SK-N-SH (cell line): ENCODE measurements at regions not wholly inside any gene's neighbourhood (a gene's known extent, or its start where the extent isn't known, plus 50 kb on each side); places are given as distances from the start of the nearest gene placed in this dataset.

ENCODE experiments used
- CTCF ChIP-seq: fragments of 200-600 bp; sonication (generic); IDR thresholded peaks from 2 replicates; pipeline ENCODE4 v1.6.1; 2017; ENCODE audit warnings: antibody characterized with exemption, mild to moderate bottlenecking, moderate library complexity
- EZH2phosphoT487 ChIP-seq: fragments of 200-600 bp; sonication (generic); IDR thresholded peaks from 2 replicates; pipeline ENCODE4 v1.6.1; 2017; ENCODE audit warnings: low read depth, mixed run types, mild to moderate bottlenecking, antibody characterized with exemption, moderate library complexity, borderline replicate concordance
- MAX ChIP-seq: IDR thresholded peaks from 2 replicates; pipeline ENCODE4 v1.4.0; 2012; ENCODE audit warnings: low read depth
- POLR2AphosphoS5 ChIP-seq: IDR thresholded peaks from 2 replicates; pipeline ENCODE4 v1.6.1; 2012; ENCODE audit warnings: low read depth, low read length
- REST ChIP-seq: IDR thresholded peaks from 2 replicates; pipeline ENCODE4 v1.6.1; 2012; ENCODE audit warnings: mild to moderate bottlenecking, low read depth, low read length, moderate library complexity
- SIN3A ChIP-seq: IDR thresholded peaks from 2 replicates; pipeline ENCODE4 v1.6.1; 2012; ENCODE audit warnings: low read depth, mild to moderate bottlenecking, low read length, moderate library complexity, borderline replicate concordance
- TAF1 ChIP-seq: IDR thresholded peaks from 2 replicates; pipeline ENCODE4 v1.6.1; 2012; ENCODE audit warnings: low read depth, mild to moderate bottlenecking, low read length, moderate library complexity, borderline replicate concordance
- YY1 ChIP-seq: IDR thresholded peaks from 2 replicates; pipeline ENCODE4 v1.4.0; 2012; ENCODE audit warnings: low read depth, mild to moderate bottlenecking

GRCh38 chr20:22008456-22008855 lies 303.0 kb downstream of the PAX1 start:
- TF ChIP-seq CTCF = no peak
- no peak for TF ChIP-seq REST
- TF ChIP-seq TAF1 = no peak
- TF ChIP-seq YY1 = no peak
- TF ChIP-seq MAX = no peak
- TF ChIP-seq POLR2AphosphoS5 = no peak
- no peak for TF ChIP-seq EZH2phosphoT487
- TF ChIP-seq SIN3A = no peak
